H1 (cell line): ENCODE measurements at regions not wholly inside any gene's neighbourhood (a gene's known extent, or its start where the extent isn't known, plus 50 kb on each side); places are given as distances from the start of the nearest gene placed in this dataset.

Experiments
- CTCF ChIP-seq, 3 experiments: IDR thresholded peaks; 1 replicate in 2 of 3; 2 replicates in 1 of 3; pipeline versions ENCODE4 v1.5.1 to v1.6.1; 2011; ENCODE audit warnings: low read length in 3 of 3, mild to moderate bottlenecking in 3 of 3, inconsistent platforms in 2 of 3, low read depth in 1 of 3, moderate library complexity in 1 of 3; ENCODE audit not compliant: insufficient read depth in 1 of 3; ENCODE audit errors: control extremely low read depth in 1 of 3
- EP300 ChIP-seq, 2 experiments: IDR thresholded peaks; 1 replicate in 1 of 2; 2 replicates in 1 of 2; pipeline ENCODE4 v1.6.1; 2011 to 2012; ENCODE audit warnings: low read depth in 2 of 2, low read length in 2 of 2, mild to moderate bottlenecking in 2 of 2, borderline replicate concordance in 1 of 2, inconsistent platforms in 1 of 2, moderate library complexity in 1 of 2
- PHF8 ChIP-seq: fragments of 200-600 bp; sonication (generic); conservative IDR thresholded peaks from 2 replicates; pipeline ENCODE4 v1.7.1; 2012; ENCODE audit warnings: low read depth, mild to moderate bottlenecking, inconsistent platforms, low read length, moderate library complexity
- POLR2A ChIP-seq, 2 experiments: IDR thresholded peaks; 1 replicate in 1 of 2; 2 replicates in 1 of 2; pipeline ENCODE4 v1.6.1; 2011; ENCODE audit warnings: low read depth in 2 of 2, low read length in 2 of 2, mild to moderate bottlenecking in 2 of 2; ENCODE audit errors: control extremely low read depth in 1 of 2
- POLR2AphosphoS5 ChIP-seq: IDR thresholded peaks from 2 replicates; pipeline ENCODE4 v1.6.1; 2011; ENCODE audit warnings: low read depth, low read length
- RXRA ChIP-seq: IDR thresholded peaks from 2 replicates; pipeline ENCODE4 v1.6.1; 2011; ENCODE audit warnings: low read depth, mild to moderate bottlenecking, low read length, moderate library complexity; ENCODE audit not compliant: insufficient read depth
- SRF ChIP-seq: IDR thresholded peaks from 2 replicates; pipeline ENCODE4 v1.6.1; 2011; ENCODE audit warnings: mild to moderate bottlenecking, low read depth, low read length, moderate library complexity
- SUZ12 ChIP-seq: fragments of 200-600 bp; sonication (generic); IDR thresholded peaks from 2 replicates; pipeline ENCODE4 v1.6.1; 2012; ENCODE audit warnings: mild to moderate bottlenecking, inconsistent platforms, low read length, moderate library complexity, mixed read lengths

GRCh38 chr6:22078288-22078687, 218.5 kb downstream of the PRL start:
- no peak for TF ChIP-seq CTCF (IDR thresholded peaks at IDR 0.05; ENCODE audit: control extremely low read depth in 1 of 3, insufficient read depth in 1 of 3, low read depth in 1 of 3, low read length in 3 of 3)
- no peak for TF ChIP-seq PHF8
- no peak for TF ChIP-seq POLR2AphosphoS5
- TF ChIP-seq EP300 (IDR thresholded peaks at IDR 0.05; ENCODE audit: borderline replicate concordance in 1 of 2, low read depth in 2 of 2, low read length in 2 of 2): no peak
- no peak for TF ChIP-seq SRF
- no peak for TF ChIP-seq SUZ12
- TF ChIP-seq RXRA: no peak
- TF ChIP-seq POLR2A (IDR thresholded peaks at IDR 0.05; ENCODE audit: control extremely low read depth in 1 of 2, low read depth in 2 of 2, low read length in 2 of 2): no peak
